HG02623 (cell line): ENCODE measurements at regions not wholly inside any gene's neighbourhood (a gene's known extent, or its start where the extent isn't known, plus 50 kb on each side); places are given as distances from the start of the nearest gene placed in this dataset.

Source experiments
- ATAC-seq: cut with Tn5 transposase; IDR thresholded peaks from one replicate; pipeline ENCODE4 v1.9.1; 2021; ENCODE audit warnings: moderate library complexity; ENCODE audit not compliant: unreplicated experiment

- ATAC-seq = no peak
Observed at GRCh38 chr18:55166260-55166598, 207.0 kb upstream of the CCDC68 start.

DNA sequence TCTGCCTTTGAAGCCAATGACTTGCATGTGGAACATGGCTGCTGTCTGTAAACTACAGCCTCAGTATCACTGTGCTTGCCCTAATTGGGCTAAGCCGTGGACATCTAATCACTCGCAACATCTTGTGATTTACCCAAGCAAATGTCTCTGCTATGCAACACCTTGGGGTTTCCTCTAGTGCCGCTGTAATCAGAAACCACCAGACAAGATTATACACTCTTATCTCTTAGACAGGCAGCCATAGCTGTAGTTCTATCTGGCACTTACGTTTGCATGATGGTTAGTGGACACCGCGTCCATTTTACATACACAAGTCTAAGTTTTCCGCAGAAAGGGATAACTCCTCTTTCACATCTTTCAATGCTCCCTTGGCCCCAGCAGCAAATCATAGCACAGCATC is 204.3 kb upstream of the CCDC68 start:
- no peak for ATAC-seq

- no peak for ATAC-seq
Observed at GRCh38 chr18:55161916-55162315, 202.7 kb upstream of the CCDC68 start.

DNA sequence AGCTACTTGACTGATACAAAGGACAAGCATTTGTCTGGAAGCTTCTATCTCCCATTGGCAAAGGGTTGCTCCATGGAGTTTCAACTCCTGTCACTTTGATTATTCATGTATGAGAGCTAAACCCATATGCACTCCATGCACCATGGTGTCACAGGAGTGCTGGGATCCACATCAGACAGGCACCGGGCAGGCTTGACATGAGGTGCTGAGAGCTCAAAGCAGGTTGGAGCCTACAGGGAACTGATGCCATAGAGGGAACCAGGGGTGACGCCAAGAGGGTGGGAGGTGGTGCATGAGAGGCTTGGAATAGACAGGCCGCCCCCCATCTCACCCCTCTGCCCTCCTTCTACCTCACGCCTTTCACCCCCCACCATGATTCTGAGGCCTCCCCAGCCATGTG is 199.8 kb upstream of the CCDC68 start:
- ATAC-seq = no peak

- ATAC-seq = no peak
Observed at GRCh38 chr18:55158570-55158969, 199.3 kb upstream of the CCDC68 start.

- ATAC-seq = no peak
Observed at GRCh38 chr18:55153346-55153745, 194.1 kb upstream of the CCDC68 start.

GRCh38 chr18:55152801-55153200 is 193.5 kb upstream of the CCDC68 start:
- ATAC-seq = no peak

GRCh38 chr18:55149994-55150393 is 190.7 kb upstream of the CCDC68 start:
- no peak for ATAC-seq

- no peak for ATAC-seq
Observed at GRCh38 chr18:55147791-55148190, 188.5 kb upstream of the CCDC68 start.

DNA sequence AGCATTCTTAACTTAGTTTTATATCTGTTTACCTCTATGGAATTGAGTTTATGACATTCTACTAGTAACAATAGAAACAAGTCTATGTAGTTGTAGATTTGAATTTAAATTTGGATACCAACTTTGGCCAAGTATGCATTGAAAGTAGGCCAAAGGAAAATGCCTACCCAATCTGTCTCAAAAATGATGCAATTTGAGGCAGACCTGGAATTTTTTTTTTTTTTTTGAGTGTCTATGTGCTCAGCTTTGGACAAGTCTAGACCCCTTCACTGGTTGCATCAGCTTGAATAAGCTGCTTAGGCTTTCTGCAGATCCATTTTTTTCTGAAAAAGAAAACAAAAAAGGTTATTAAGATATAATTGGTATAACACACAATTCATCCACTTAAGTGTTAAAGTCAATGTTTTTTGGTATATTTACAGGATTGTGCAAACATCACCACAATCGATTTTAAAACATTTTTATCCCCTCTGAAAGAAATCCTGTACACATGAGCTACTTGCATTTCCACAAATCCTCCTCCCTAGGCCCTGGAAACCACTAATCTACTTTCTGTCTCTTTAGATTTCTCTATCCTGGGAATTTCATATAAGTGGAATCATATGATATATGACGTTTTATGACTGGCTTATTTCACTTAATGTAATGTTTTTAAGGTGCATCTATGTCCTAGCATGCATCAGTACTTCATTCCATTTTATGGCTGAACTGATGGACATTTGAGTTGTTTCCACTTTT is 185.1 kb upstream of the CCDC68 start:
- ATAC-seq = no peak

DNA sequence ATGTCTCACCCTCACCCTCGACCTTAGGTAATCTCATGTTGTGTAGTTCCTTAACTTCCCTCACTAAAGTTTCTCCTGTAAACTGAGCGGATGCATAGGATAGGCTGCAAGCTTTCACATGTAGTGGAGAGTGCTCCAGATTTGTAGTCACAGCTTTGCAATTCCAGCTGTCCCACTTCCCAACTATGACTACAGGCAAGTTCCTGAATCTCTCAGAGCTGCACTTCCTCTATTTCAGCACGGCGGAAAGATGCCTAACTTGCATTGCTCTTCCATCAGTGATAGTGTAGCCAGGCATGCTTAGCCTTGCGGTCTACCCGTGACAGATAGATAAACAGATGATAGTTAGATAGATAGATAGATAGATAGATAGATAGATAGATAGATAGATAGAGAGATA is 183.1 kb upstream of the CCDC68 start:
- ATAC-seq = no peak

GRCh38 chr18:55141318-55141717 is 182.1 kb upstream of the CCDC68 start:
- no peak for ATAC-seq

DNA sequence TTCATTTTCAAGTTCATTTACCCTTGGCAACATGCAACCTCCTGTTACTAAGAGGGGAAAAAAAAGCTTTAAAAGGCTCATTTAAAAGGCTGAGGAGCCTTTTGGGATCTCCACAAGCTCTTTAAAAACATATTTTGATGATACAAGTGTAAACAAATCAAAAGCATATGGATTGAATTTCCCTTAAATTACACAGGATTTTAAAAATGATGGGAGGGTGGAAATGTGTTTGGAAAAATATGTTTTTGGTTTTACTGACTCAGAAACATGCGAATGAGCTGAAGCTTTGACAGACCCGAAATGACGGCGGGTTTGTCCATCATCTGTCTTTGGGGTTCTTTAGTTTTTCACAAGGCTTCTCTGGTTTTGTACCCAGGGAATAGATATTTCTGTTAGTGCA is 180.6 kb upstream of the CCDC68 start:
- ATAC-seq = no peak

GRCh38 chr18:55139307-55139706 is 180.0 kb upstream of the CCDC68 start:
- ATAC-seq = no peak

DNA sequence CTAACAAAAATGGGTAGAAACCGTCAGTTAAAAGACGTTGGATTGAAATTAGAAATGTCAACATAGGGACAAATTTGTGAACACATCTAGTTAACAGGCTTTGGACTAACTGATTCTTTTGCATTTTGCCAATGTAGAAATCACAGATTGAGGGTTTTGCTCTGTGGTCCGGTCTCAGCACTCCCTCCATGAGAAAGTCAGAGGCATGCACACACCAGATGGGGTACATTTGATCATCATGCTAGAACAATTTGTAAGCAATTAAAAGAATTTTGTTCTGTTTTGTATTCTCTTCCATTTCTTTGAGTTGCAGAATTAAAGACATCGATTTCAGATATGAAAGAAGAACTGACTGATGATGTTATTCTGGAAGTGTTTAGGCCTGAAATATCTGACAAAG is 179.1 kb upstream of the CCDC68 start:
- ATAC-seq = no peak

- ATAC-seq = no peak
Observed at GRCh38 chr18:55137602-55138001, 178.3 kb upstream of the CCDC68 start.

DNA sequence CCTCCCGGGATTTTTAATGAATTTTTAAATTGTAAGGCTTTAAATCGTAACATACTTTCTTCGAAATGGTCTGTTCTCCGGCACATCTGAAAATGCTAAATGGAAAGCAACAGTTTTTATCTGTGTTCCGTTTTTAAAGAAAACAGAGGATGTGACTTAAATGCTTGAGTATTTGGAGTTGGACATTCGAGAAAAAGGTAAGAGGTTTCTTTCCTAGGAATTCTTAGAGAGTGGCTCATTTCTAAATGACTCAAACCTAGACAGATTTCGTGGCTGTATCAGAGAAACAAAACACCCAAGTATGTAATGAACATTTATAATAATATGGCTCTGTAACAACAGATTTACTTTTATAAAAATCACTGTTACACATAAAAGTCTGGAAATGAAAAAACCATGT is 177.6 kb upstream of the CCDC68 start:
- ATAC-seq = no peak

DNA sequence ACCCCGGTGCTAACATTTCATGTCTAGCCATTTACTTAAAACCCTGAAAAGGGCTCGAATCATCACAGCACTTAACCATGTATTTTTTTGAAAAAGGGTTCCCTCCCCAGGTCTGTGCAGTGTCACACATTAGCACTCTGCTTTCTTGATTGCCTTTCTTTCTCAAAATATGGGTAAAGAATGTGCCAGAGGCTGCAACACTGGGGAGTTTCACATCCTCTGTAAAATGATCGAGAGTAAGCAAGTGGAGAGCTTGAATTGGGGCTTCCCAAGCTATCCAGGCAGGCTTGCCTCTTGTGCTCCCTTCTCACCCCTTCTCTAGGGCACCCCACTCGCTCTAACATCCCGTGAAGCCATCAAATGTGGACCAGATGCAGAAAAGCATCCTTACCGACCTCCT is 177.0 kb upstream of the CCDC68 start:
- no peak for ATAC-seq

- no peak for ATAC-seq
Observed at GRCh38 chr18:55133378-55133777, 174.1 kb upstream of the CCDC68 start.

GRCh38 chr18:55128437-55128836 is 169.2 kb upstream of the CCDC68 start:
- ATAC-seq = no peak

GRCh38 chr18:55124078-55124763 is 165.0 kb upstream of the CCDC68 start:
- ATAC-seq = no peak

DNA sequence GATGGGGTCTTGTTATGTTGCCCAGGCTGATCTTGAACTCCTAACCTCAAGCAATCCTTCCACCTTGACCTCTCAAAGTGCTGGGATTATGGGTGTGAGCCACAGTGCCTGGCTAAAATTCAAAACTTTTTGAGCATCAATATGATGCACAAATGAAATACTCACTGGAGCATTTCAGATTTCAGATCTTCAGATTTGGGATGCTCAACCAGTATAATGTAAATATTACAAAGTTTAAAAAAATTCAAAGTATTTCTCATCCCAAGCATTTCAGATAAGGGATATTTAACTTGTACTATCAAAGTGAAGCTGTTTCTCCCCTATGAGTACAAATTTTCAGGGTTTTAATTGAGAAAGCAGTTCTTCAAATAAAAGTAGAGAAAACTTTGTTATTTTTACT is 164.1 kb upstream of the CCDC68 start:
- no peak for ATAC-seq
